GM20431 (cell line): ENCODE measurements at regions not wholly inside any gene's neighbourhood (a gene's known extent, or its start where the extent isn't known, plus 50 kb on each side); places are given as distances from the start of the nearest gene placed in this dataset.
"Not testable (repeated sequence)": the region's sequence is repeated elsewhere in the genome, so short reads cannot be mapped to it uniquely, and the experiment has no call there.

ENCODE experiments used
- in situ Hi-C: fragments of 300-500 bp; cut with MseI, MboI; formaldehyde crosslinking; loops from one replicate; pipeline ENCODE4 v1.15.0; 2020; ENCODE audit warnings: low sequenced_read_pairs; ENCODE audit not compliant: unreplicated experiment

- in situ Hi-C loops, result not testable (repeated sequence)
These were observed 144.0 kb upstream of the ZNF608 start for GRCh38 chr5:124890442-124890841.

- in situ Hi-C loops, result no loop called here
These were observed 144.7 kb upstream of the ZNF608 start for GRCh38 chr5:124891179-124891578.

- in situ Hi-C loops, result no loop called here
These were observed 145.9 kb upstream of the ZNF608 start for GRCh38 chr5:124892185-124892848.

- in situ Hi-C loops, result no loop called here
These were observed 148.1 kb upstream of the ZNF608 start for GRCh38 chr5:124894541-124894940.

- in situ Hi-C loops, result no loop called here
These were observed 148.8 kb upstream of the ZNF608 start for GRCh38 chr5:124895236-124895635.

GRCh38 chr5:124901081-124901480 is 154.6 kb upstream of the ZNF608 start:
- in situ Hi-C loops, result no loop called here

GRCh38 chr5:124902097-124902821 is 155.8 kb upstream of the ZNF608 start:
- in situ Hi-C loops, result no loop called here

GRCh38 chr5:124905256-124906130 is 159.1 kb upstream of the ZNF608 start:
- in situ Hi-C loops, result no loop called here

GRCh38 chr5:124906339-124907097 is 160.1 kb upstream of the ZNF608 start:
- in situ Hi-C loops, result no loop called here

GRCh38 chr5:124907098-124907644 is 160.7 kb upstream of the ZNF608 start:
- in situ Hi-C loops, result no loop called here

GRCh38 chr5:124908581-124909451 is 162.4 kb upstream of the ZNF608 start:
- in situ Hi-C loops, result no loop called here

- in situ Hi-C loops, result no loop called here
These were observed 163.3 kb upstream of the ZNF608 start for GRCh38 chr5:124909734-124910133.

- in situ Hi-C loops, result no loop called here
These were observed 164.0 kb upstream of the ZNF608 start for GRCh38 chr5:124910354-124911016.

- in situ Hi-C loops, result no loop called here
These were observed 166.3 kb upstream of the ZNF608 start for GRCh38 chr5:124912638-124913328.

GRCh38 chr5:124913329-124913653 is 166.9 kb upstream of the ZNF608 start:
- in situ Hi-C loops, result no loop called here

- in situ Hi-C loops, result not testable (repeated sequence)
These were observed 169.9 kb upstream of the ZNF608 start for GRCh38 chr5:124916313-124916712.

- in situ Hi-C loops, result no loop called here
These were observed 172.2 kb upstream of the ZNF608 start for GRCh38 chr5:124918618-124919017.

- in situ Hi-C loops, result no loop called here
These were observed 172.6 kb upstream of the ZNF608 start for GRCh38 chr5:124919076-124919475.
